ENCODE measurements at regions not wholly inside any gene's neighbourhood (a gene's known extent, or its start where the extent isn't known, plus 50 kb on each side); places are given as distances from the start of the nearest gene placed in this dataset.

DNA sequence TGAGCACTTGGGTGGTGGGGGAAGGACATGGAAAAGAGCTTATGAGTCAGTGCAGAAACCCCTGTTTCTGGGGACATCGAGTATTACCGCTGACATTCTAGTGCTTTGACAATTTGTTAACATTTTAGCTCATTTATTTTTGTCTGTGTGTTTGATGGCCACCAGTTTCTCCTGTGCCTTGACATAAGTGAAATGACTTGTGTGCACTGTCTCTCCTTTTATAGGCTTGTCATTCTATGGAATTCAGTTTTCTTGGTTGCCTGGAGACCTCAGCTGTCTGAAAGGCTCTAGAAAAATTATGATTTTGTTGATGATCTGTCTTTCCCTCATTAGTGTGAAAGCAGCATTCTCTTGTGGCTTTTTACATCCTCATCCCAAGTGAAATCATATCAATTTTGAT is 190.0 kb upstream of the SMIM30 start:
- TF ChIP-seq EP300 (conservative IDR thresholded peaks at IDR 0.05; ENCODE audit: poor library complexity, severe bottlenecking): peak; percentile 91
- TF ChIP-seq, protein P1, sequence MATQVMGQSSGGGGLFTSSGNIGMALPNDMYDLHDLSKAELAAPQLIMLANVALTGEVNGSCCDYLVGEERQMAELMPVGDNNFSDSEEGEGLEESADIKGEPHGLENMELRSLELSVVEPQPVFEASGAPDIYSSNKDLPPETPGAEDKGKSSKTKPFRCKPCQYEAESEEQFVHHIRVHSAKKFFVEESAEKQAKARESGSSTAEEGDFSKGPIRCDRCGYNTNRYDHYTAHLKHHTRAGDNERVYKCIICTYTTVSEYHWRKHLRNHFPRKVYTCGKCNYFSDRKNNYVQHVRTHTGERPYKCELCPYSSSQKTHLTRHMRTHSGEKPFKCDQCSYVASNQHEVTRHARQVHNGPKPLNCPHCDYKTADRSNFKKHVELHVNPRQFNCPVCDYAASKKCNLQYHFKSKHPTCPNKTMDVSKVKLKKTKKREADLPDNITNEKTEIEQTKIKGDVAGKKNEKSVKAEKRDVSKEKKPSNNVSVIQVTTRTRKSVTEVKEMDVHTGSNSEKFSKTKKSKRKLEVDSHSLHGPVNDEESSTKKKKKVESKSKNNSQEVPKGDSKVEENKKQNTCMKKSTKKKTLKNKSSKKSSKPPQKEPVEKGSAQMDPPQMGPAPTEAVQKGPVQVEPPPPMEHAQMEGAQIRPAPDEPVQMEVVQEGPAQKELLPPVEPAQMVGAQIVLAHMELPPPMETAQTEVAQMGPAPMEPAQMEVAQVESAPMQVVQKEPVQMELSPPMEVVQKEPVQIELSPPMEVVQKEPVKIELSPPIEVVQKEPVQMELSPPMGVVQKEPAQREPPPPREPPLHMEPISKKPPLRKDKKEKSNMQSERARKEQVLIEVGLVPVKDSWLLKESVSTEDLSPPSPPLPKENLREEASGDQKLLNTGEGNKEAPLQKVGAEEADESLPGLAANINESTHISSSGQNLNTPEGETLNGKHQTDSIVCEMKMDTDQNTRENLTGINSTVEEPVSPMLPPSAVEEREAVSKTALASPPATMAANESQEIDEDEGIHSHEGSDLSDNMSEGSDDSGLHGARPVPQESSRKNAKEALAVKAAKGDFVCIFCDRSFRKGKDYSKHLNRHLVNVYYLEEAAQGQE (IDR thresholded peaks at IDR 0.05; ENCODE audit: borderline replicate concordance): peak; percentile 19
- no peak for TF ChIP-seq EZH2 (IDR thresholded peaks at IDR 0.05; ENCODE audit: borderline replicate concordance, insufficient read depth, low read length, poor library complexity, severe bottlenecking)
- TF ChIP-seq RAD21 (conservative IDR thresholded peaks at IDR 0.05): peak; percentile 30
- TF ChIP-seq TAF1 (IDR thresholded peaks at IDR 0.05; ENCODE audit: low read depth): no peak
- TF ChIP-seq POLR2AphosphoS5 (IDR thresholded peaks at IDR 0.05): peak; percentile 68
- peak; percentile 13 for TF ChIP-seq MXI1 (conservative IDR thresholded peaks at IDR 0.05; ENCODE audit: poor library complexity, severe bottlenecking)
- no peak for TF ChIP-seq CTCF (IDR thresholded peaks at IDR 0.05; ENCODE audit: poor library complexity, severe bottlenecking)
- peak; percentile 34 for TF ChIP-seq SMC3 (conservative IDR thresholded peaks at IDR 0.05; ENCODE audit: poor library complexity)
- Histone ChIP-seq H3K36me3 (ENCODE audit: insufficient read depth, low read length) (no peaks in the 10 kb centered on the region), H3K4me2 (ENCODE audit: low read length) (peak overlapping the region; percentile 11), H3K27ac (ENCODE audit: low read length) (peak overlapping the region; percentile 87), H3K9me3 (ENCODE audit: low read length) (no peaks in the 10 kb centered on the region), H3K9me2 (ENCODE audit: insufficient read depth, low read length) (no peaks in the 10 kb centered on the region), H4K20me1 (ENCODE audit: insufficient read depth) (no peaks in the 10 kb centered on the region), H3K79me2 (replicated peaks; ENCODE audit: insufficient read depth, low read length) (no peaks in the 10 kb centered on the region), H3K9ac (ENCODE audit: low read length) (peak overlapping the region; percentile 45), H3K4me3 (ENCODE audit: low read length) (peak overlapping the region; percentile 27), H3K27me3 (ENCODE audit: insufficient read depth, low read depth, low read length) (no peaks in the 10 kb centered on the region), H2AFZ (ENCODE audit: low read depth, low read length) (peak overlapping the region; percentile 16), H3F3A (ENCODE audit: insufficient read depth, low read length, poor library complexity, severe bottlenecking) (no peaks in the 10 kb centered on the region)

GRCh38 chr7:113307147-113307546 is 188.8 kb upstream of the SMIM30 start:
- H3K9me3 ChIP-seq (ENCODE audit: low read length): no peaks in the 10 kb centered on the region
- no peak for TF ChIP-seq TAF1 (IDR thresholded peaks at IDR 0.05; ENCODE audit: low read depth)
- TF ChIP-seq, protein P1 (IDR thresholded peaks at IDR 0.05; ENCODE audit: borderline replicate concordance): no peak
- no peak for TF ChIP-seq SMC3 (conservative IDR thresholded peaks at IDR 0.05; ENCODE audit: poor library complexity)
- no peak for TF ChIP-seq MXI1 (conservative IDR thresholded peaks at IDR 0.05; ENCODE audit: poor library complexity, severe bottlenecking)
- no peak for TF ChIP-seq RAD21 (conservative IDR thresholded peaks at IDR 0.05)
- no peak for TF ChIP-seq EZH2 (IDR thresholded peaks at IDR 0.05; ENCODE audit: borderline replicate concordance, insufficient read depth, low read length, poor library complexity, severe bottlenecking)
- TF ChIP-seq EP300 (conservative IDR thresholded peaks at IDR 0.05; ENCODE audit: poor library complexity, severe bottlenecking): no peak
- TF ChIP-seq CTCF (IDR thresholded peaks at IDR 0.05; ENCODE audit: poor library complexity, severe bottlenecking): no peak
- TF ChIP-seq POLR2AphosphoS5 (IDR thresholded peaks at IDR 0.05): no peak
- no peaks in the 10 kb centered on the region for H3K27me3 ChIP-seq (ENCODE audit: insufficient read depth, low read depth, low read length)
- no peaks in the 10 kb centered on the region for H3K9me2 ChIP-seq (ENCODE audit: insufficient read depth, low read length)
- H3K9ac ChIP-seq (ENCODE audit: low read length): no peak overlapping the region
- no peaks in the 10 kb centered on the region for H4K20me1 ChIP-seq (ENCODE audit: insufficient read depth)
- no peak overlapping the region for H3K4me2 ChIP-seq (ENCODE audit: low read length)
- no peak overlapping the region for H2AFZ ChIP-seq (ENCODE audit: low read depth, low read length)
- H3F3A ChIP-seq (ENCODE audit: insufficient read depth, low read length, poor library complexity, severe bottlenecking): no peaks in the 10 kb centered on the region
- H3K36me3 ChIP-seq (ENCODE audit: insufficient read depth, low read length): no peaks in the 10 kb centered on the region
- H3K27ac ChIP-seq (ENCODE audit: low read length): peak overlapping the region; percentile 87
- H3K79me2 ChIP-seq (replicated peaks; ENCODE audit: insufficient read depth, low read length): no peaks in the 10 kb centered on the region
- no peak overlapping the region for H3K4me3 ChIP-seq (ENCODE audit: low read length)
